ENCODE measurements at regions not wholly inside any gene's neighbourhood (a gene's known extent, or its start where the extent isn't known, plus 50 kb on each side); places are given as distances from the start of the nearest gene placed in this dataset.
A peak's percentile ranks its signal among the peaks of the same experiment; 100 is the strongest.

- Histone ChIP-seq H2AFZ (ENCODE audit: insufficient read depth, low read depth, low read length, poor library complexity, severe bottlenecking) (no peak overlapping the region), H4K20me1 (ENCODE audit: control insufficient read depth, insufficient read depth, low read length, poor library complexity, severe bottlenecking) (no peaks in the 10 kb centered on the region), H3K9ac (ENCODE audit: low read length) (no peak overlapping the region), H3K4me2 (replicated peaks; ENCODE audit: low read depth, low read length, poor library complexity, severe bottlenecking) (no peak overlapping the region), H3K9me3 (ENCODE audit: control extremely low read depth in 1 of 3, control insufficient read depth in 2 of 3, insufficient read depth in 1 of 3, low read length in 2 of 3) (no peaks in the 10 kb centered on the region), H3K4me3 (ENCODE audit: control extremely low read depth in 1 of 5, extremely low read depth in 1 of 5, insufficient read depth in 1 of 5, low read depth in 2 of 5, low read length in 4 of 5) (no peak overlapping the region), H3K27me3 (replicated peaks in 1 of 4; ENCODE audit: control extremely low read depth in 1 of 4, control insufficient read depth in 3 of 4, insufficient read depth in 4 of 4, low read length in 3 of 4) (no peaks in the 10 kb centered on the region), H3K4me1 (ENCODE audit: control insufficient read depth in 2 of 2, insufficient read depth in 2 of 2, low read length in 2 of 2) (peaks cover 62 to 77% of the 10 kb centered on the region in 2 donors), H3K79me2 (ENCODE audit: control insufficient read depth, insufficient read depth, low read length) (no peaks in the 10 kb centered on the region), H3K36me3 (replicated peaks in 1 of 2; ENCODE audit: control extremely low read depth in 1 of 2, control insufficient read depth in 1 of 2, extremely low read depth in 1 of 2, insufficient read depth in 2 of 2, low read length in 1 of 2) (no peaks in the 10 kb centered on the region), H3K27ac (ENCODE audit: low read length in 2 of 2) (no peak overlapping the region)
- ChIA-PET POLR2A (interaction anchor here (1.4 kb wide), 1 partner anchor 12 kb away, joined by 6 read pairs; no protein-coding TSS in a partner anchor), CTCF (interaction anchor here (0.6 to 0.7 kb wide), 2 partner anchors 148 to 1190 kb away, joined by 3 to 5 read pairs; no protein-coding TSS in a partner anchor)
- Mint-ChIP-seq H3K27me3 (no peaks in the 10 kb centered on the region), H3K9me3 (ENCODE audit: insufficient read depth) (no peaks in the 10 kb centered on the region), H3K27ac (no peak overlapping the region), H3K4me3 (no peak overlapping the region), H3K4me1 (peaks cover 72% of the 10 kb centered on the region)
- TF ChIP-seq CTCF (IDR thresholded peaks at IDR 0.05) (no peak), EZH2 (IDR thresholded peaks at IDR 0.05; ENCODE audit: borderline replicate concordance, insufficient read depth, low read depth, low read length, poor library complexity, severe bottlenecking) (no peak)
- intact Hi-C loops (cut with micrococcal nuclease), result no loop called here
- ATAC-seq (ENCODE audit: low read depth), result no peak
- DNase-seq, result no peak
- no CpG with 5 or more reads among the region's 2 CpGs for WGBS (ENCODE audit: insufficient coverage)
Observed at GRCh38 chr3:177349384-177349783, 152.1 kb upstream of the TBL1XR1 start.

GRCh38 chr3:177350121-177350520 lies 152.8 kb upstream of the TBL1XR1 start:
- Mint-ChIP-seq H3K4me1 (peaks cover 68% of the 10 kb centered on the region), H3K27me3 (no peaks in the 10 kb centered on the region), H3K9me3 (ENCODE audit: insufficient read depth) (no peaks in the 10 kb centered on the region), H3K27ac (peak overlapping the region; percentile 53), H3K4me3 (peak overlapping the region; percentile 35)
- ChIA-PET CTCF (interaction anchor here (0.6 kb wide), 1 partner anchor 149 kb away, joined by 3 read pairs; no protein-coding TSS in a partner anchor), POLR2A (interaction anchor here (0.7 to 1.4 kb wide), 2 partner anchors 12 to 27 kb away, joined by 6 to 11 read pairs; no protein-coding TSS in a partner anchor)
- TF ChIP-seq CTCF (IDR thresholded peaks at IDR 0.05) (no peak), EZH2 (IDR thresholded peaks at IDR 0.05; ENCODE audit: borderline replicate concordance, insufficient read depth, low read depth, low read length, poor library complexity, severe bottlenecking) (no peak)
- H3K4me3 ChIP-seq (ENCODE audit: control extremely low read depth in 1 of 5, extremely low read depth in 1 of 5, insufficient read depth in 1 of 5, low read depth in 2 of 5, low read length in 4 of 5), result no peak overlapping the region
- H3K9ac ChIP-seq (ENCODE audit: low read length), result no peak overlapping the region
- no peaks in the 10 kb centered on the region for H3K27me3 ChIP-seq (replicated peaks in 1 of 4; ENCODE audit: control extremely low read depth in 1 of 4, control insufficient read depth in 3 of 4, insufficient read depth in 4 of 4, low read length in 3 of 4)
- no peak overlapping the region for H2AFZ ChIP-seq (ENCODE audit: insufficient read depth, low read depth, low read length, poor library complexity, severe bottlenecking)
- no peaks in the 10 kb centered on the region for H3K79me2 ChIP-seq (ENCODE audit: control insufficient read depth, insufficient read depth, low read length)
- peak overlapping the region; percentile 70 for H3K4me2 ChIP-seq (replicated peaks; ENCODE audit: low read depth, low read length, poor library complexity, severe bottlenecking)
- no peaks in the 10 kb centered on the region for H3K9me3 ChIP-seq (ENCODE audit: control extremely low read depth in 1 of 3, control insufficient read depth in 2 of 3, insufficient read depth in 1 of 3, low read length in 2 of 3)
- no peaks in the 10 kb centered on the region for H4K20me1 ChIP-seq (ENCODE audit: control insufficient read depth, insufficient read depth, low read length, poor library complexity, severe bottlenecking)
- intact Hi-C loops (cut with micrococcal nuclease), result loop anchor here (10.0 kb wide), 1 partner anchor 45 kb away; no protein-coding TSS in a partner anchor
- H3K36me3 ChIP-seq (replicated peaks in 1 of 2; ENCODE audit: control extremely low read depth in 1 of 2, control insufficient read depth in 1 of 2, extremely low read depth in 1 of 2, insufficient read depth in 2 of 2, low read length in 1 of 2), result no peaks in the 10 kb centered on the region
- ATAC-seq (ENCODE audit: low read depth) (no peak), DNase-seq (no peak)
- no CpG with 5 or more reads among the region's 2 CpGs for WGBS (ENCODE audit: insufficient coverage)
- peaks cover 59 to 72% of the 10 kb centered on the region in 2 donors for H3K4me1 ChIP-seq (ENCODE audit: control insufficient read depth in 2 of 2, insufficient read depth in 2 of 2, low read length in 2 of 2)
- H3K27ac ChIP-seq (ENCODE audit: low read length in 2 of 2), result no peak overlapping the region
